ENCODE measurements at regions not wholly inside any gene's neighbourhood (a gene's known extent, or its start where the extent isn't known, plus 50 kb on each side); places are given as distances from the start of the nearest gene placed in this dataset.

GRCh38 chr5:145708169-145708568, 127.0 kb downstream of the PRELID2 start:
- no peak for DNase-seq
- intact Hi-C loops (cut with DNase I) = no loop called here
- H3K27me3 ChIP-seq = no peaks in the 10 kb centered on the region
- H3K36me3 ChIP-seq (replicated peaks in 1 of 2) = no peaks in the 10 kb centered on the region
- H3K4me3 ChIP-seq = no peak overlapping the region
- H3K27ac ChIP-seq = no peak overlapping the region
- no peaks in the 10 kb centered on the region for H3K4me1 ChIP-seq (replicated peaks in 1 of 2)
- no peak for TF ChIP-seq POLR2A (IDR thresholded peaks at IDR 0.05)
- no peak for TF ChIP-seq CTCF (IDR thresholded peaks at IDR 0.05)
- no peaks in the 10 kb centered on the region for H3K9me3 ChIP-seq (replicated peaks in 1 of 3)

DNA sequence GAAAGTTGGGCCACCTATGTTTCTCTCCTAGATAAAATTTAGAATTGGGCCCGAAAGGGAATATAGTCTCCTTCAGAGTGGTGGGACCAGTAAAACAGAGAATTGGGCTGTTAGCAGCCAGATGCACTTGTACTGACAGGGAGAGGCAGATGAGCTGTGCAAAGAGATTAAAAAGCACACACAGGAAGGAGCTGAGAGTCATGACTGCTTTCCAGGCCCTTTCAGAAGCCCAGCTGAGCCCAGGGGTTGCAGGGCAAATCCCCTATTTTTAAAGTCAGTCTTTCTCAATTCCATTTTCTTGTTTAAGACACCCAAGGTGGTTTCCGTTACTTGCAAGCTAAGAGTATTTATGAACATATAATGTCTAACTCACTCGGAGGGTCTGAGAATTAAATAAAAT, 130.4 kb downstream of the PRELID2 start:
- Histone ChIP-seq H3K4me1 (replicated peaks in 1 of 2) (no peaks in the 10 kb centered on the region), H3K27me3 (no peaks in the 10 kb centered on the region), H3K4me3 (no peak overlapping the region), H3K9me3 (replicated peaks in 1 of 3) (no peaks in the 10 kb centered on the region), H3K27ac (no peak overlapping the region), H3K36me3 (replicated peaks in 1 of 2) (no peaks in the 10 kb centered on the region)
- WGBS, 4 donors = 91 to 95% (median 94%) methylated on average over 3 of the region's 3 CpGs
- no peak for TF ChIP-seq POLR2A (IDR thresholded peaks at IDR 0.05)
- TF ChIP-seq CTCF (IDR thresholded peaks at IDR 0.05) = no peak
- intact Hi-C loops (cut with DNase I) = no loop called here
- DNase-seq = no peak

- no peaks in the 10 kb centered on the region for H3K9me3 ChIP-seq (replicated peaks in 1 of 3)
- TF ChIP-seq CTCF (IDR thresholded peaks at IDR 0.05) (no peak), POLR2A (IDR thresholded peaks at IDR 0.05) (no peak)
- intact Hi-C loops (cut with DNase I) = no loop called here
- H3K4me3 ChIP-seq = no peak overlapping the region
- 84 to 90% (median 89%) methylated on average over 4 of the region's 4 CpGs for WGBS, 4 donors
- H3K27ac ChIP-seq = no peak overlapping the region
- no peak for DNase-seq
- H3K36me3 ChIP-seq (replicated peaks in 1 of 2) = no peaks in the 10 kb centered on the region
- H3K4me1 ChIP-seq (replicated peaks in 1 of 2) = no peaks in the 10 kb centered on the region
- no peaks in the 10 kb centered on the region for H3K27me3 ChIP-seq
These were observed 131.3 kb downstream of the PRELID2 start for GRCh38 chr5:145703856-145704255.

DNA sequence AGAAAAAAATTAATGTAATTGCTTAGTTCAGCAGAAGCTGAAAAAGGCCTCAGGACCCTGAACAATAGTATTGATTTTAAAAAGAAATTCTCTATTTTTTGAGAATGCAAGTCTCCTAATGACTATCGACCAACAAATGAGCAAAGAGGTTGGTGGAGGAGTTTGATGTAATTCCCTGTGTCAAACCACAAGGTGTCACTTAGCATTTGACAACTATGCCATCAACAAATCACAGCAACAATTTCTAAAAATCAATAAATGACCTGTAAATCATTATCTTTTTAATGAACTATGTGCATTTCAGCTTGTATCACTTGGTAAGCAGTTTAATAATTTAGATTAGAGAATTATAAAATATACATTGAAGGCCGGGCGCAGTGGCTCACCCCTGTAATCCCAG, 133.7 kb downstream of the PRELID2 start:
- Histone ChIP-seq H3K4me3 (no peak overlapping the region), H3K4me1 (replicated peaks in 1 of 2) (no peaks in the 10 kb centered on the region), H3K36me3 (replicated peaks in 1 of 2) (no peaks in the 10 kb centered on the region), H3K27me3 (no peaks in the 10 kb centered on the region), H3K9me3 (replicated peaks in 1 of 3) (no peaks in the 10 kb centered on the region), H3K27ac (no peak overlapping the region)
- no peak for TF ChIP-seq POLR2A (IDR thresholded peaks at IDR 0.05)
- no peak for TF ChIP-seq CTCF (IDR thresholded peaks at IDR 0.05)
- WGBS, 4 donors = 86 to 97% (median 91%) methylated on average over 3 of the region's 3 CpGs
- intact Hi-C loops (cut with DNase I) = no loop called here
- DNase-seq = no peak
